Prostate gland (tissue), 2 donors: ENCODE measurements at regions not wholly inside any gene's neighbourhood (a gene's known extent, or its start where the extent isn't known, plus 50 kb on each side); places are given as distances from the start of the nearest gene placed in this dataset.

Source experiments
- DNase-seq: peaks from one replicate; pipeline ENCODE4 v3.0.0-alpha.2; 2019; ENCODE audit warnings: low spot score
- H3K27ac ChIP-seq, 2 donors: fragments of 200-600 bp; sonication (generic); 2 replicates each; pipeline ENCODE4 v1.5.1; 2017 to 2019
- H3K27me3 ChIP-seq: fragments of 200-600 bp; sonication (generic); replicated peaks from 2 replicates; pipeline ENCODE4 v1.5.1; 2019; ENCODE audit not compliant: insufficient read depth
- H3K36me3 ChIP-seq, 2 donors: fragments of 200-600 bp; sonication (generic); 1 replicate in 1 of 2; 2 replicates in 1 of 2; pipeline versions ENCODE4 v1.5.1 to v1.8.1; 2017 to 2019
- H3K4me1 ChIP-seq: fragments of 200-600 bp; sonication (generic); replicated peaks from 2 replicates; pipeline ENCODE4 v1.5.1; 2019
- H3K4me3 ChIP-seq, 2 donors: fragments of 200-600 bp; sonication (generic); 2 replicates each; pipeline ENCODE4 v1.5.1; 2017 to 2019
- H3K9me3 ChIP-seq: fragments of 200-600 bp; sonication (generic); 2 replicates; pipeline ENCODE4 v1.5.1; 2017
- CTCF ChIP-seq, 4 experiments: fragments of 200-600 bp in 2 of 4; fragments of 450-650 bp in 2 of 4; sonication (generic) in 2 of 4; IDR thresholded peaks; 1 replicate in 3 of 4; 2 replicates in 1 of 4; pipeline ENCODE4 v1.5.1; 2016 to 2019; ENCODE audit warnings: antibody characterized with exemption in 4 of 4, mild to moderate bottlenecking in 2 of 4, moderate library complexity in 2 of 4
- POLR2A ChIP-seq: fragments of 450-650 bp; IDR thresholded peaks from one replicate; pipeline ENCODE4 v1.6.1; 2016; ENCODE audit warnings: antibody characterized with exemption, mild to moderate bottlenecking
- POLR2AphosphoS5 ChIP-seq: sonication (generic); formaldehyde crosslinking; IDR thresholded peaks from one replicate; pipeline ENCODE4 v1.6.1; 2017; ENCODE audit warnings: antibody characterized with exemption
- WGBS: methylation state at CpG from one replicate; pipeline ENCODE4 v1.1.5; 2018; 5-methylcytosine and 5-hydroxymethylcytosine counted together
- intact Hi-C: fragments of 100-400 bp; cut with DNase I; formaldehyde crosslinking; loops from one replicate; pipeline ENCODE4 v1.14.2; 2022

GRCh38 chr10:33441561-33441960, 107.1 kb upstream of the NRP1 start:
- DNase-seq = no peak
- no peaks in the 10 kb centered on the region for H3K36me3 ChIP-seq
- H3K27me3 ChIP-seq = no peaks in the 10 kb centered on the region
- no peak overlapping the region for H3K27ac ChIP-seq
- WGBS = 89% methylated on average over 5 of the region's 5 CpGs
- no peaks in the 10 kb centered on the region for H3K4me1 ChIP-seq
- intact Hi-C loops = no loop called here
- no peak overlapping the region for H3K4me3 ChIP-seq
- TF ChIP-seq POLR2A (no peak), CTCF (IDR thresholded peaks at IDR 0.05) (no peak), POLR2AphosphoS5 (no peak)
- H3K9me3 ChIP-seq = no peaks in the 10 kb centered on the region

- TF ChIP-seq POLR2AphosphoS5 (no peak), CTCF (IDR thresholded peaks at IDR 0.05) (no peak), POLR2A (no peak)
- no peak overlapping the region for H3K4me3 ChIP-seq
- DNase-seq = no peak
- intact Hi-C loops = no loop called here
- no peak overlapping the region for H3K27ac ChIP-seq
- no peaks in the 10 kb centered on the region for H3K36me3 ChIP-seq
- H3K4me1 ChIP-seq = no peaks in the 10 kb centered on the region
- no peaks in the 10 kb centered on the region for H3K27me3 ChIP-seq
- WGBS = 79% methylated on average over 4 of the region's 4 CpGs
- no peaks in the 10 kb centered on the region for H3K9me3 ChIP-seq
These were observed 100.5 kb upstream of the NRP1 start for GRCh38 chr10:33434933-33435332.

- intact Hi-C loops = no loop called here
- 78% methylated on average over 4 of the region's 4 CpGs for WGBS
- H3K36me3 ChIP-seq = no peaks in the 10 kb centered on the region
- no peak overlapping the region for H3K27ac ChIP-seq
- DNase-seq = no peak
- no peak overlapping the region for H3K4me3 ChIP-seq
- TF ChIP-seq POLR2AphosphoS5 (no peak), CTCF (IDR thresholded peaks at IDR 0.05) (no peak), POLR2A (no peak)
- no peaks in the 10 kb centered on the region for H3K9me3 ChIP-seq
- no peaks in the 10 kb centered on the region for H3K4me1 ChIP-seq
- no peaks in the 10 kb centered on the region for H3K27me3 ChIP-seq
These were observed 94.2 kb upstream of the NRP1 start for GRCh38 chr10:33428682-33429081.

- Histone ChIP-seq H3K27me3 (no peaks in the 10 kb centered on the region), H3K27ac (no peak overlapping the region), H3K9me3 (no peaks in the 10 kb centered on the region), H3K36me3 (no peaks in the 10 kb centered on the region), H3K4me3 (no peak overlapping the region), H3K4me1 (no peaks in the 10 kb centered on the region)
- 17% methylated on average over 5 of the region's 5 CpGs for WGBS
- intact Hi-C loops = no loop called here
- TF ChIP-seq POLR2AphosphoS5 (peak; percentile 11), POLR2A (no peak)
- DNase-seq = peak; percentile 29
These were observed 88.7 kb upstream of the NRP1 start for GRCh38 chr10:33423154-33423529.

- DNase-seq = no peak
- Histone ChIP-seq H3K36me3 (no peaks in the 10 kb centered on the region), H3K4me1 (no peaks in the 10 kb centered on the region), H3K27ac (peak overlapping the region in 1 of 2 donors; percentile 38), H3K27me3 (no peaks in the 10 kb centered on the region), H3K4me3 (no peak overlapping the region), H3K9me3 (no peaks in the 10 kb centered on the region)
- TF ChIP-seq CTCF (IDR thresholded peaks at IDR 0.05) (no peak), POLR2AphosphoS5 (peak; percentile 15)
- intact Hi-C loops = no loop called here
- WGBS = 30% methylated on average over 10 of the region's 10 CpGs
These were observed 88.1 kb upstream of the NRP1 start for GRCh38 chr10:33422471-33423153.
